Uterus (tissue), 2 donors: ENCODE measurements at regions not wholly inside any gene's neighbourhood (a gene's known extent, or its start where the extent isn't known, plus 50 kb on each side); places are given as distances from the start of the nearest gene placed in this dataset.

Experiments
- POLR2A ChIP-seq, 2 donors: fragments of 450-650 bp; IDR thresholded peaks; one replicate each; pipeline ENCODE4 v1.6.1; 2016; ENCODE audit warnings: antibody characterized with exemption in 2 of 2, mild to moderate bottlenecking in 1 of 2, moderate library complexity in 1 of 2
- TF ChIP-seq, protein P1 (sequence below), 4 experiments: fragments of 200-600 bp in 2 of 4; fragments of 450-650 bp in 2 of 4; sonication (generic) in 2 of 4; IDR thresholded peaks; one replicate each; pipeline ENCODE4 v1.5.1; 2016 to 2019; ENCODE audit warnings: antibody characterized with exemption in 4 of 4, mild to moderate bottlenecking in 2 of 4, moderate library complexity in 1 of 4

DNA sequence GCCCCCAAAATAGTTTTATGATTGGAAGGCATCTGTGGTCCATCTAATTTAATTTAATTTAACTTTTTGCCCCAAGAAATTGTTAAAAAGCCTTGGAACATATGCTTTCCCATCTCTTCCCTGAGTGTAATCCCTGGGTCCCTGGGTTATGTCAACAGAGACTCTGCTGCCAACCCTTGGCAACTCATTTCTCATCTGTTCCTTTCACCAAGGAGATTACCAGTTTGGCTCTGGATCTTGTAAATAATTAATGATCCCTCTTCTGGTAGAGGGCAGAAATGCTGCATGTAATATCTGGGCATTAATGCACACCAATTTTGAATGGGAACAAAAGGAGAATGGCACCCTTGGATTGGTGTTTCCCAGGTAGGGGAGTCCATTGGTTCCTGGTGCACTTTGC, 514.2 kb downstream of the CCSER2 start:
- TF ChIP-seq POLR2A (IDR thresholded peaks at IDR 0.05), result no peak
- TF ChIP-seq, protein P1, sequence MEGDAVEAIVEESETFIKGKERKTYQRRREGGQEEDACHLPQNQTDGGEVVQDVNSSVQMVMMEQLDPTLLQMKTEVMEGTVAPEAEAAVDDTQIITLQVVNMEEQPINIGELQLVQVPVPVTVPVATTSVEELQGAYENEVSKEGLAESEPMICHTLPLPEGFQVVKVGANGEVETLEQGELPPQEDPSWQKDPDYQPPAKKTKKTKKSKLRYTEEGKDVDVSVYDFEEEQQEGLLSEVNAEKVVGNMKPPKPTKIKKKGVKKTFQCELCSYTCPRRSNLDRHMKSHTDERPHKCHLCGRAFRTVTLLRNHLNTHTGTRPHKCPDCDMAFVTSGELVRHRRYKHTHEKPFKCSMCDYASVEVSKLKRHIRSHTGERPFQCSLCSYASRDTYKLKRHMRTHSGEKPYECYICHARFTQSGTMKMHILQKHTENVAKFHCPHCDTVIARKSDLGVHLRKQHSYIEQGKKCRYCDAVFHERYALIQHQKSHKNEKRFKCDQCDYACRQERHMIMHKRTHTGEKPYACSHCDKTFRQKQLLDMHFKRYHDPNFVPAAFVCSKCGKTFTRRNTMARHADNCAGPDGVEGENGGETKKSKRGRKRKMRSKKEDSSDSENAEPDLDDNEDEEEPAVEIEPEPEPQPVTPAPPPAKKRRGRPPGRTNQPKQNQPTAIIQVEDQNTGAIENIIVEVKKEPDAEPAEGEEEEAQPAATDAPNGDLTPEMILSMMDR (IDR thresholded peaks at IDR 0.05), result no peak
